Keratinocyte (primary cell): ENCODE measurements at regions not wholly inside any gene's neighbourhood (a gene's known extent, or its start where the extent isn't known, plus 50 kb on each side); places are given as distances from the start of the nearest gene placed in this dataset.

Experiments used
- EZH2 ChIP-seq: IDR thresholded peaks from one replicate; pipeline ENCODE4 v1.6.1; 2012; ENCODE audit warnings: inconsistent platforms, mild to moderate bottlenecking, low read length, moderate library complexity
- TF ChIP-seq, protein P1 (sequence below), 3 experiments: IDR thresholded peaks in 1 of 3; conservative IDR thresholded peaks in 1 of 3; optimal IDR thresholded peaks in 1 of 3; 2 replicates in 2 of 3; 3 replicates in 1 of 3; pipeline versions ENCODE3 to v1.5.1; 2011; ENCODE audit warnings: low read length in 3 of 3, mild to moderate bottlenecking in 3 of 3, moderate library complexity in 2 of 3, control low read depth in 1 of 3, inconsistent platforms in 1 of 3; ENCODE audit not compliant: insufficient read depth in 2 of 3; ENCODE audit errors: extremely low read depth in 1 of 3

DNA sequence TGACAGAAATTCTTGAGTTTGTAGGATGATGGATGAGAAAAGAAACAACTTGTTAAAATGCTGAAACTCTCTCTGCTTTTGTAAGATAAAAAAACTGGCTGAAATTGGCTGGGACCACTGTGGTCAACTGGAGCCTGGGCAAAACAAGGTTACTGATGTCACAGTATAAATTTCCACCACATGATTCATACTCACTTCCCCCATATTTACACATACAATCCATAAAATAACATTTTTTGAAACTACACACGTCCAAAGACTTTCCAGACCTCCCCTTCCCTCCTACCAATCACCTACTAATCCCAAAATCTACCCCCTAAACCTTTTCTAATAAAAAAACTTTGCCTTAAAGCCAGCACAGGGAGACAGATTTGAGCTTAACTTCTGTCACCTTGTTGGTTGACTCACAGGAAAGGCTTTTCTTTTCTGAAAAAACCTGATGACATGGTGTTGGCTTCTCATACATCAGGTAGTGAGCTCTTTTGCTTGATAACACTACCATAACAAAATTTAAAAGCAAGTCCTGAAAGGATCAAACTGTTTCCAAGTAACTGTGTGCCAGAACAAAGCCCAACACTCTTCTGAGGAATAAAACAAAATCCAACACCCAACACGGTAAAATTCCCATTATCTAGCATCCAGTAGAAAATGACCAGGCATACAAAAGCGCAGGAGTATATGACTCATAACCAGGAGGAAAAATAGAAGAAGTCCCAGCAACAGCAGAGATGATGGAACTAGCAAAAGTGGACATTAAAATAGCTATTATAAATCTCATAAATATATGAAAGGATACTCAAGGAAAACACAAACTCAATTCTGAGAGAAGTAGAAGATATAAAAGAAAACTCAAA, 87.3 kb upstream of the SNRK start:
- TF ChIP-seq, protein P1, sequence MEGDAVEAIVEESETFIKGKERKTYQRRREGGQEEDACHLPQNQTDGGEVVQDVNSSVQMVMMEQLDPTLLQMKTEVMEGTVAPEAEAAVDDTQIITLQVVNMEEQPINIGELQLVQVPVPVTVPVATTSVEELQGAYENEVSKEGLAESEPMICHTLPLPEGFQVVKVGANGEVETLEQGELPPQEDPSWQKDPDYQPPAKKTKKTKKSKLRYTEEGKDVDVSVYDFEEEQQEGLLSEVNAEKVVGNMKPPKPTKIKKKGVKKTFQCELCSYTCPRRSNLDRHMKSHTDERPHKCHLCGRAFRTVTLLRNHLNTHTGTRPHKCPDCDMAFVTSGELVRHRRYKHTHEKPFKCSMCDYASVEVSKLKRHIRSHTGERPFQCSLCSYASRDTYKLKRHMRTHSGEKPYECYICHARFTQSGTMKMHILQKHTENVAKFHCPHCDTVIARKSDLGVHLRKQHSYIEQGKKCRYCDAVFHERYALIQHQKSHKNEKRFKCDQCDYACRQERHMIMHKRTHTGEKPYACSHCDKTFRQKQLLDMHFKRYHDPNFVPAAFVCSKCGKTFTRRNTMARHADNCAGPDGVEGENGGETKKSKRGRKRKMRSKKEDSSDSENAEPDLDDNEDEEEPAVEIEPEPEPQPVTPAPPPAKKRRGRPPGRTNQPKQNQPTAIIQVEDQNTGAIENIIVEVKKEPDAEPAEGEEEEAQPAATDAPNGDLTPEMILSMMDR (optimal IDR thresholded peaks at IDR 0.05 in 1 of 3, IDR thresholded peaks at IDR 0.05 in 1 of 3, conservative IDR thresholded peaks at IDR 0.05 in 1 of 3; ENCODE audit: extremely low read depth in 1 of 3, insufficient read depth in 2 of 3, low read length in 3 of 3) = no peak
- TF ChIP-seq EZH2 = no peak
